ENCODE measurements at regions not wholly inside any gene's neighbourhood (a gene's known extent, or its start where the extent isn't known, plus 50 kb on each side); places are given as distances from the start of the nearest gene placed in this dataset.

DNA sequence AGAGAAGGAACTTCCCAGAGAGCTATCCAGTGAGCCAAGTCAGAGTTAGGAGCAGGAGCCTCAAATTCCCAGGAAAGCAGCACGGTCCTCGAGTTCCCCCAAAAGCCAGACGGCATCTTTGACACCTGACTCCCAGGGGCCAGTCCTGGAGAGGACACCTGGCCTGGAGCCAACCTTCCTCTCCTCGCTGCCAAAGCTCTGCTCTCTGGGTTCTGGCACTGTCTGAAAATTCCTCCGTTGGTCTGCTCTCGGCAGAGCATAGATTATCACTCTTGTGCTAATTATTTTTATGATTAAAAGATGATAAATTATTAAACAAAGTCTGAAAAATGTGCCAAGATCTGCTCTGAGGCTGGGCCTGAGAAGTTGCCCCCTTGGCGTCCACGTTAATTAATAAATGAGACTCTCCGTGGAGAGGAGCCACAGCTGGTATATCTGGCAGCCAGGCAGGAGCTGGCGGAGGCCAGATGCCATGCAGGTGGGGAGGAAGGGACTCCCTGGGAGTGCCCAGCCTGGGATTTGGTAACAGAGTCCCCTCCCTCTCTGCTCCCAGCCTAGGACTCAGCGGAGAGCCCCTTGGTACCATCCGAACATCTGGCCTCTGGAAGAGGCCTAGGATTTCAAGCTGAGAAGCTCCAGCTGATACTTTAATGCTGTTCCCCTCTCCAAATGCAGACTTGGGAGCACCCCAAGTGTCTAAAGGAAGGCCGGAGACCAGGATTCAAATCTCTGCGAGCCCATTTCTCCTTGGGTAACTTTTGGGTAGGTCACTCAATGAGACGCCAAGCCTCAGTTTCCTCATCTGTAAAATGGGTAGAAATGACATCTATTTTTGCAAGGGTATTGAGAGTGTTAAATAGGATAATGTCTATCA is 163.7 kb upstream of the POU3F1 start:
- TF ChIP-seq SPI1 (IDR thresholded peaks at IDR 0.05; ENCODE audit: low read depth, low read length) (no peak), PAX5 (IDR thresholded peaks at IDR 0.05; ENCODE audit: insufficient read depth, low read length, severe bottlenecking) (no peak), TAF1 (IDR thresholded peaks at IDR 0.05; ENCODE audit: low read depth, low read length) (no peak), POU2F2 (IDR thresholded peaks at IDR 0.05; ENCODE audit: low read depth, low read length) (no peak), POLR2AphosphoS5 (IDR thresholded peaks at IDR 0.05; ENCODE audit: low read depth, low read length) (no peak), POLR2A (IDR thresholded peaks at IDR 0.05; ENCODE audit: low read depth, low read length) (no peak)
- FAIRE-seq (no peak), DNase-seq (ENCODE audit: insufficient read length, low spot score) (no peak)

DNA sequence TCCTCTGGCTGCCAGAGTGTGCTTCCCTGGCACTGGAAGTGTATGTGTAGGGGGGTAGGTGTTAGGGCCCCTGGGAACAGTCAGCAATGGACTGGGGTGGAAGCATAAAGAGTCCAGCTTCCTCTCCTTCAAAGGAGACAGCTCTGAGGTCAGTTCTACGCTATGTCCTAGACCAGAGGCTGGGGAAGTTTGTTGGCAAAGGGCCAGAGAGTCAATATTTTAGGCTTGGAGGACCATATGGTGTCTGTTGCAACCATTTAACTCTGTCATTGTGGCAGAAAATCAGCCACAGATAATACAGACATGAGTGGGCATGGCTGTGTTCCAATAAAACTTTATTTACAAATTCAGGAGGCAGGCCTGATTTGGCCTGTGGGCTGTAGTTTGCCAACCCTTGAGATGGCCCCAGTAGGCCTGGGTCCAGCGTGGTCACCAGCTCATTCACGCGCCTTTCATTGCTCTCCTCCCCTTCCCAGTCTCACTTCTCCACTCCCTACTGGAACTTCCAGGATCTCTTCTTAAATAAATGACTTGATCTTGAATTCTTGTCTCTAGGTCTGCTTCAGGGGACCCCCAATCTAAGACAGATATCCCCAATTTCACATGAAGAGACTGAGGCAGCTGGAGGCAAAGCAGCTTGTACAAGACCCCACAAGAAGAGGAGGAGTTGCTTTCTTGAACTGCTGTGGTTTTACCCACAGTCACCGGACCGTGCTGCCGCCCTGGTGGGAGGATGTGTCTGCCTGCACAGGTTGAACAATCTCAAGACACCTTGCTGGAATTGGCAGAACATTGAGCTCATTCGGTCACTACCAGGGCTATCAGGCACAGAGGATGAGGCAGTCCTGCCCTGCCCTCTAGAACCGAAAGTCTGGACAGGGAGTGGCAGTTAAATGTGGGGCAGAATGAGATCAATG is 162.4 kb upstream of the POU3F1 start:
- TF ChIP-seq PAX5 (IDR thresholded peaks at IDR 0.05; ENCODE audit: insufficient read depth, low read length, severe bottlenecking) (no peak), POU2F2 (IDR thresholded peaks at IDR 0.05; ENCODE audit: low read depth, low read length) (no peak), POLR2A (IDR thresholded peaks at IDR 0.05; ENCODE audit: low read depth, low read length) (no peak), TAF1 (IDR thresholded peaks at IDR 0.05; ENCODE audit: low read depth, low read length) (no peak), SPI1 (IDR thresholded peaks at IDR 0.05; ENCODE audit: low read depth, low read length) (no peak)
- DNase-seq (ENCODE audit: insufficient read length, low spot score) (peak; percentile 39), FAIRE-seq (no peak)

DNA sequence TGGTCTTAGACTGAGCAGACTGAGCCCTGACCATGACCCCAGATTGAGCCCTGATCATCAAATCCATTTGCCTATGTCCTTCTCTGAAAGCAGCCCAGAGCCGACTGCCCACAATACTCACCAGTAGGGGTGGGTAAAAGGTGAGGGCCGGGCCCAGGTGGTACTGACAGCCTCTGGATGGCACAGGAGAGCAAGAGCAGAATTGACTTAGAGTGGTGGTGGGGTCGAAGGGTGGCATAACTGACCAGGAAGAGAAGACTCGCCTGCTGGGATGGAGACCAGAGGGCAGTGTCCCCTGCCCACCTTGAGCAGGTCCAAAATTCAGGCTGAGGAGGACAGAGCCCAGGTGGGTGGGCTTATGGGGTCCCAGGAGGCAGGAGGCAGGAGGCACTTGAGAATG is 161.3 kb upstream of the POU3F1 start:
- FAIRE-seq, result no peak

DNA sequence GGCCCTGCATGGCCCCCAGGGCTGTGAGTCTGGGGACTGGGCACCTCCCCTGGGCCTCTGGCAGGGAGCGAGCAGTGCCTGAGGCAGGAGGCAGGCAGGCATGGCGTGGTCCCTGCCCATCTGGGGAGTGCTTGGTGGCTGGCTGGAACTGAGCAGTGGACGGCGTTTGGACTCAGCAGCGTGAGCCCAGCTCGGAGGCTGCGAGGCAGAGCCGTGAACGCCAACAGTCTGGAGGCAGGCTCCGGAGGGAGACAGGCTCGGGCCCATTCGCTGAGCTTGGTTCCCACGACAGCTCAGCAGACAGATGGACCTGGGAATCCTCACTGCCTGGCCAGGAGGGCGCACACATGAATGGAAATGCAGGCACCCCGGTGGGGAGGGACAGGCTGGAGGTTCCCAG is 160.7 kb upstream of the POU3F1 start:
- FAIRE-seq, result no peak
- TF ChIP-seq SPI1 (IDR thresholded peaks at IDR 0.05; ENCODE audit: low read depth, low read length), result no peak
- TF ChIP-seq POLR2AphosphoS5 (IDR thresholded peaks at IDR 0.05; ENCODE audit: low read depth, low read length), result no peak
- TF ChIP-seq TAF1 (IDR thresholded peaks at IDR 0.05; ENCODE audit: low read depth, low read length), result no peak
- no peak for TF ChIP-seq PAX5 (IDR thresholded peaks at IDR 0.05; ENCODE audit: insufficient read depth, low read length, severe bottlenecking)
- TF ChIP-seq POU2F2 (IDR thresholded peaks at IDR 0.05; ENCODE audit: low read depth, low read length), result no peak
- TF ChIP-seq POLR2A (IDR thresholded peaks at IDR 0.05; ENCODE audit: low read depth, low read length), result no peak
- no peak for DNase-seq (ENCODE audit: insufficient read length, low spot score)

More for the DNA sequence above, 161.3 kb upstream of the POU3F1 start:
- no peak for DNase-seq (ENCODE audit: insufficient read length, low spot score)
- TF ChIP-seq SPI1 (IDR thresholded peaks at IDR 0.05; ENCODE audit: low read depth, low read length) (no peak), POU2F2 (IDR thresholded peaks at IDR 0.05; ENCODE audit: low read depth, low read length) (no peak), TAF1 (IDR thresholded peaks at IDR 0.05; ENCODE audit: low read depth, low read length) (no peak), POLR2AphosphoS5 (IDR thresholded peaks at IDR 0.05; ENCODE audit: low read depth, low read length) (no peak), PAX5 (IDR thresholded peaks at IDR 0.05; ENCODE audit: insufficient read depth, low read length, severe bottlenecking) (no peak), POLR2A (IDR thresholded peaks at IDR 0.05; ENCODE audit: low read depth, low read length) (no peak)

DNA sequence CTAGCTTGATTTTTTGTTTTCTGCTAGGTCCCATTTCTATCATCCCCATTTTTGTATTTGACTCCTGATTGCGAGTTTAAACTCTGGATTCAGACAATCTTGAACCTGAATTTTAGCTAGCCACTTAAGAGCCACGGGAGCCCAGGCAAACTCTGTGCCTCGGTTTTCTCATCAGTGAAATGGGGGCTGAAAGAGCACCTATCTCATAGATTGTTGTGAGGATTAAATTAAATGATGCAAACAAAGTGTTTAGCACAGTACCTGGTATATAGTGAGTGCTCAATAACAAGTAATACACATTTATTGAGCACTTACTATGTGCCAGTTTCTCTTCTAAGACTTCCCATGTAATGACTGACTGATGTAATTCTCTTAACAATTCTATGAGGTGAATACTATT is 158.1 kb upstream of the POU3F1 start:
- DNase-seq (ENCODE audit: insufficient read length, low spot score) (no peak), FAIRE-seq (no peak)
- TF ChIP-seq SPI1 (IDR thresholded peaks at IDR 0.05; ENCODE audit: low read depth, low read length), result no peak
- TF ChIP-seq POLR2A (IDR thresholded peaks at IDR 0.05; ENCODE audit: low read depth, low read length), result no peak
- no peak for TF ChIP-seq PAX5 (IDR thresholded peaks at IDR 0.05; ENCODE audit: insufficient read depth, low read length, severe bottlenecking)
- TF ChIP-seq POU2F2 (IDR thresholded peaks at IDR 0.05; ENCODE audit: low read depth, low read length), result no peak
- TF ChIP-seq POLR2AphosphoS5 (IDR thresholded peaks at IDR 0.05; ENCODE audit: low read depth, low read length), result no peak
- no peak for TF ChIP-seq TAF1 (IDR thresholded peaks at IDR 0.05; ENCODE audit: low read depth, low read length)

DNA sequence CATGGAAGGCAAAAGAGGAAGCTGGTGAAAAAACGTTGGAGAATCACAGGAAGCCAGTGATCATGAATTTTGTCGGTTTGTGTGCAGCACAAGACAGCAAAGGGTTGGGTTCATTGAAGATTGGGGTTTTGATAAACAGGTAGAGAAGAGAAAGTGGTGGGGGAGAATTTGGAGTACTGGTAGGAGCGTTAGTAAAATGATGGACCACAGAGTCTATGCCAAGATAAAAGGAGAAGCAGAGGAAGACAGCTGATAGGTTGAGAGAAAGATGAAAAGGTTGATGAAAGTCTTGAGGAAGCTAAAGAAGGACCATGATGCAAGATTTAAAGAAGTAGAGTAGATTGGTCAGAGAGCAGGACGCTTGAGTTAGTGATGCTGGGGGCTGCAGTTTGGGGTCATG is 156.8 kb upstream of the POU3F1 start:
- no peak for DNase-seq (ENCODE audit: insufficient read length, low spot score)
- TF ChIP-seq SPI1 (IDR thresholded peaks at IDR 0.05; ENCODE audit: low read depth, low read length), result no peak
- TF ChIP-seq POLR2AphosphoS5 (IDR thresholded peaks at IDR 0.05; ENCODE audit: low read depth, low read length), result no peak
- no peak for TF ChIP-seq POU2F2 (IDR thresholded peaks at IDR 0.05; ENCODE audit: low read depth, low read length)
- TF ChIP-seq TAF1 (IDR thresholded peaks at IDR 0.05; ENCODE audit: low read depth, low read length), result no peak
- no peak for TF ChIP-seq POLR2A (IDR thresholded peaks at IDR 0.05; ENCODE audit: low read depth, low read length)
- TF ChIP-seq PAX5 (IDR thresholded peaks at IDR 0.05; ENCODE audit: insufficient read depth, low read length, severe bottlenecking), result no peak
- FAIRE-seq, result no peak

DNA sequence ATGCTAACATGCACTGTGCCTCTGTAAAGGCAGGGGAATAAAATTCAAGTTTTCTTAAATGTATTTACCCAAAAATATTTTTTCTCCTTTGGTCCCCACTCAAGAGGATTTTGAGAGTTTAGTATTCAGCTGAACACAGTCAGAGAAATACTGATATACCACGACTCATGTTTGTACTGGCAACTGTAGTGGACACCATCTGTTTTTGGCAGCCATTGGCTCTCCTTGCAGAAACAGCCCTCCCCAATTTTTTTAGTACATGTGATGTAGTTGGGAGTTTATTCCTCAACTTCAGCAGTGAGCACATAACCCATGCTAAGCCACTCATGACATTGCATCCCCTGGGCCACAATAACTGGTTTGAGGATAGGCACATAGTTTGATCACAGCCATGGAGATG is 154.8 kb upstream of the POU3F1 start:
- DNase-seq (ENCODE audit: insufficient read length, low spot score) (no peak), FAIRE-seq (no peak)
- TF ChIP-seq SPI1 (IDR thresholded peaks at IDR 0.05; ENCODE audit: low read depth, low read length) (no peak), POU2F2 (IDR thresholded peaks at IDR 0.05; ENCODE audit: low read depth, low read length) (no peak), PAX5 (IDR thresholded peaks at IDR 0.05; ENCODE audit: insufficient read depth, low read length, severe bottlenecking) (no peak), POLR2A (IDR thresholded peaks at IDR 0.05; ENCODE audit: low read depth, low read length) (no peak), TAF1 (IDR thresholded peaks at IDR 0.05; ENCODE audit: low read depth, low read length) (no peak), POLR2AphosphoS5 (IDR thresholded peaks at IDR 0.05; ENCODE audit: low read depth, low read length) (no peak)

DNA sequence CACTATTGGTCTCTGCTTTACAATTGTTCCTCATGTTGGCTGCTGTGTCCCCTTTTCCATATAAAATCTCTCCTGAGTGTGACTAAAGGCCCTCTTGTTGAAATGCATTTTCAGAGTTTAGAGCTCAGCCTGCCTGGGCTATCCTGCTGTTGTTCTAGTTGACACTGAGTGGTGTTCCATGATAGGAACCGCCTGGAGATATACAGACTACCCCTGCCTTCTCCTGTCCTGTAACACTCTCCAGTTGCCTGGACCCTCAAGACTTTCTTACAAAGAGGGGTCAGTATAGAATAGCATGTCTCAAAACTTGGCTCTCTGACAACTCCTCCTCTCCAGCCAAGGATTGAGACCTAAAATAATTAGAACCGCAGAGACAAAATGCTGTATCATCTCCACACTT is 152.0 kb upstream of the POU3F1 start:
- DNase-seq (ENCODE audit: insufficient read length, low spot score) (no peak), FAIRE-seq (no peak)
- TF ChIP-seq POU2F2 (IDR thresholded peaks at IDR 0.05; ENCODE audit: low read depth, low read length), result no peak
- no peak for TF ChIP-seq POLR2A (IDR thresholded peaks at IDR 0.05; ENCODE audit: low read depth, low read length)
- no peak for TF ChIP-seq POLR2AphosphoS5 (IDR thresholded peaks at IDR 0.05; ENCODE audit: low read depth, low read length)
- TF ChIP-seq TAF1 (IDR thresholded peaks at IDR 0.05; ENCODE audit: low read depth, low read length), result no peak
- no peak for TF ChIP-seq SPI1 (IDR thresholded peaks at IDR 0.05; ENCODE audit: low read depth, low read length)
- TF ChIP-seq PAX5 (IDR thresholded peaks at IDR 0.05; ENCODE audit: insufficient read depth, low read length, severe bottlenecking), result no peak

DNA sequence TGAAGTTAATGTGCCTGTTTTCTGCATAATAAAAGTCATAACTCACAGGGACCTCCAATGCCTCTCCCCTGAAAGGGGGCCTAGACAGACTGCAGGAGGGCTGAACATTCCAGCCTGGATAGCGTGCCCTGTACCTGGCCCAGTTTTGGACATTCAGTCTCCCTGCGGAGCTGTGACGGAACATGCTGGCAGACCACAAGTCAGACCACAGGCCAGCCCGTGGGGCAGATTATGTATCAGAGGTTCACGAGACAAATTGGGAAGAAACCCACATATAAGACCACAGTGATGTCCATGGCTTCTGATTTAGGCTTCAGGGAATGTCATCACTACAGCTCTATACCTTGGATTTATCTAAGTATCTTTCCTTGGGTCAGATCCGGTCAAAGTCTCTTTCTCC is 151.5 kb upstream of the POU3F1 start:
- DNase-seq (ENCODE audit: insufficient read length, low spot score), result no peak
- no peak for FAIRE-seq
- TF ChIP-seq POU2F2 (IDR thresholded peaks at IDR 0.05; ENCODE audit: low read depth, low read length), result no peak
- no peak for TF ChIP-seq TAF1 (IDR thresholded peaks at IDR 0.05; ENCODE audit: low read depth, low read length)
- TF ChIP-seq POLR2A (IDR thresholded peaks at IDR 0.05; ENCODE audit: low read depth, low read length), result no peak
- no peak for TF ChIP-seq PAX5 (IDR thresholded peaks at IDR 0.05; ENCODE audit: insufficient read depth, low read length, severe bottlenecking)
- no peak for TF ChIP-seq SPI1 (IDR thresholded peaks at IDR 0.05; ENCODE audit: low read depth, low read length)
- TF ChIP-seq POLR2AphosphoS5 (IDR thresholded peaks at IDR 0.05; ENCODE audit: low read depth, low read length), result no peak

Data from GM12891 (cell line).